ENCODE measurements at regions not wholly inside any gene's neighbourhood (a gene's known extent, or its start where the extent isn't known, plus 50 kb on each side); places are given as distances from the start of the nearest gene placed in this dataset.

GRCh38 chr20:6651016-6651415, 116.5 kb upstream of the BMP2 start:
- H3K4me1 ChIP-seq (replicated peaks in 1 of 4; ENCODE audit: control insufficient read depth in 3 of 4, insufficient read depth in 4 of 4, low read length in 3 of 4) = no peaks in the 10 kb centered on the region
- no peak overlapping the region for H2BK5ac ChIP-seq (ENCODE audit: low read depth, low read length)
- no peak overlapping the region for H3K18ac ChIP-seq (ENCODE audit: extremely low read depth, low read length)
- 78% methylated on average over 5 of the region's 5 CpGs; no CpG with 5 or more reads in 1 of the 2 experiments for WGBS, 2 experiments (ENCODE audit: extremely low coverage in 1 of 2, insufficient coverage in 1 of 2, insufficient read length in 1 of 2, insufficient replicate concordance in 2 of 2, low coverage in 1 of 2, low lambda C conversion rate in 2 of 2, missing lambda C conversion rate in 1 of 2)
- H2BK12ac ChIP-seq (ENCODE audit: low read depth, low read length) = no peak overlapping the region
- H4K91ac ChIP-seq (replicated peaks; ENCODE audit: insufficient read length, low read length) = no peak overlapping the region
- H3K36me3 ChIP-seq (ENCODE audit: control insufficient read depth in 2 of 4, insufficient read depth in 4 of 4, low read length in 3 of 4) = no peaks in the 10 kb centered on the region
- H3K4ac ChIP-seq (replicated peaks; ENCODE audit: insufficient read length, low read depth, low read length) = no peak overlapping the region
- H2BK20ac ChIP-seq (ENCODE audit: low read length) = no peak overlapping the region
- no peak overlapping the region for H3K14ac ChIP-seq (ENCODE audit: insufficient read length)
- no peak overlapping the region for H2AFZ ChIP-seq (ENCODE audit: low read length)
- no peak overlapping the region for H3K56ac ChIP-seq (replicated peaks; ENCODE audit: insufficient read length, low read depth, low read length)
- H3K9me3 ChIP-seq (ENCODE audit: insufficient read depth in 2 of 2, low read depth in 1 of 2, low read length in 1 of 2) = no peaks in the 10 kb centered on the region
- H3K9ac ChIP-seq (replicated peaks in 1 of 4; ENCODE audit: extremely low read depth in 1 of 4, low read depth in 3 of 4, low read length in 3 of 4) = no peak overlapping the region
- H3K23ac ChIP-seq (ENCODE audit: insufficient read length) = no peak overlapping the region
- POLR2A ChIA-PET (ENCODE audit: partially characterized antibody) = no interaction called here
- no peak overlapping the region for H3K4me2 ChIP-seq (ENCODE audit: insufficient read depth in 1 of 2, low read depth in 2 of 2, low read length in 2 of 2)
- no peak overlapping the region for H4K5ac ChIP-seq (ENCODE audit: insufficient read length, low read depth, low read length)
- H2BK15ac ChIP-seq (ENCODE audit: low read length) = no peak overlapping the region
- FAIRE-seq (no peak), DNase-seq (ENCODE audit: low read depth in 1 of 2, low spot score in 2 of 2) (no peak)
- H3K27me3 ChIP-seq (replicated peaks in 1 of 4; ENCODE audit: control insufficient read depth in 3 of 4, extremely low read depth in 1 of 4, insufficient read depth in 3 of 4, low read length in 3 of 4) = no peaks in the 10 kb centered on the region
- no peak overlapping the region for H2AK5ac ChIP-seq (ENCODE audit: low read depth, low read length)
- CTCF ChIA-PET (ENCODE audit: partially characterized antibody) = interaction anchor here (0.7 to 1.9 kb wide), 3 partner anchors 10 to 114 kb away, joined by 3 to 6 read pairs (median 4); no protein-coding TSS in a partner anchor
- no peak overlapping the region for H3K4me3 ChIP-seq (ENCODE audit: extremely low read depth in 1 of 4, insufficient read depth in 2 of 4, low read depth in 3 of 4, low read length in 4 of 4)
- H3K79me2 ChIP-seq (ENCODE audit: control insufficient read depth in 1 of 2, insufficient read depth in 2 of 2, low read length in 2 of 2) = no peaks in the 10 kb centered on the region
- H3K79me1 ChIP-seq (ENCODE audit: low read depth, low read length) = no peaks in the 10 kb centered on the region
- H4K8ac ChIP-seq (ENCODE audit: extremely low read depth, insufficient read depth, low read length) = no peak overlapping the region; the same call in 1 of the 2 replicates
- no peaks in the 10 kb centered on the region; the same call in 1 of the 2 replicates for H3K23me2 ChIP-seq (ENCODE audit: low read depth, low read length)
- H2BK120ac ChIP-seq (replicated peaks; ENCODE audit: low read depth, low read length) = no peak overlapping the region
- no peaks in the 10 kb centered on the region for H4K20me1 ChIP-seq (replicated peaks in 1 of 2; ENCODE audit: control insufficient read depth in 1 of 2, insufficient read depth in 2 of 2, low read length in 2 of 2)
- no peak overlapping the region for H3K27ac ChIP-seq (ENCODE audit: low read depth, low read length)
- TF ChIP-seq JUND (IDR thresholded peaks at IDR 0.05; ENCODE audit: low read length) = no peak
- TF ChIP-seq SP1 (IDR thresholded peaks at IDR 0.05; ENCODE audit: low read depth, low read length) = no peak
- TF ChIP-seq TAF1 (IDR thresholded peaks at IDR 0.05; ENCODE audit: low read depth, low read length) = no peak
- TF ChIP-seq E2F6 (IDR thresholded peaks at IDR 0.05) = no peak
- TF ChIP-seq CTBP2 (IDR thresholded peaks at IDR 0.05; ENCODE audit: borderline replicate concordance, insufficient read depth, insufficient read length, low read length) = no peak
- no peak for TF ChIP-seq MAFK (IDR thresholded peaks at IDR 0.05; ENCODE audit: low read depth, low read length)
- no peak for TF ChIP-seq SP2 (IDR thresholded peaks at IDR 0.05; ENCODE audit: low read length)
- TF ChIP-seq CTCF (IDR thresholded peaks at IDR 0.05; ENCODE audit: control extremely low read depth in 1 of 3, insufficient read depth in 1 of 3, low read depth in 1 of 3, low read length in 3 of 3) = no peak
- no peak for TF ChIP-seq EGR1 (IDR thresholded peaks at IDR 0.05; ENCODE audit: borderline replicate concordance, low read depth, low read length)
- TF ChIP-seq CREB1 (IDR thresholded peaks at IDR 0.05) = no peak
- no peak for TF ChIP-seq NRF1 (IDR thresholded peaks at IDR 0.05; ENCODE audit: low read depth, low read length)
- TF ChIP-seq BCL11A (IDR thresholded peaks at IDR 0.05; ENCODE audit: low read depth in 2 of 2, low read length in 2 of 2) = no peak
- no peak for TF ChIP-seq POU5F1 (IDR thresholded peaks at IDR 0.05; ENCODE audit: low read depth, low read length)
